SK-N-SH treated with all-trans-retinoic acid at 6 μM for 48 hours (cell line): ENCODE measurements at regions not wholly inside any gene's neighbourhood (a gene's known extent, or its start where the extent isn't known, plus 50 kb on each side); places are given as distances from the start of the nearest gene placed in this dataset.

Experiments
- ATAC-seq: fragments of 200-7000 bp; cut with Tn5 transposase; 3 replicates; pipeline ENCODE4 v1.9.1; 2020; ENCODE audit warnings: mild to moderate bottlenecking, moderate library complexity
- BACH2 ChIP-seq: fragments of 250-450 bp; sonication (Bioruptor Pico); IDR thresholded peaks from 2 replicates; pipeline ENCODE4 v1.9.0; 2021; ENCODE audit warnings: mild to moderate bottlenecking, borderline replicate concordance
- CREB5 ChIP-seq: fragments of 250-450 bp; sonication (Bioruptor Pico); IDR thresholded peaks from 2 replicates; pipeline ENCODE4 v1.5.1; 2020; ENCODE audit warnings: low read depth, mild to moderate bottlenecking, moderate library complexity
- CSDC2 ChIP-seq: fragments of 250-450 bp; sonication (Bioruptor Pico); IDR thresholded peaks from 2 replicates; pipeline ENCODE4 v1.5.0; 2020; ENCODE audit warnings: mild to moderate bottlenecking, moderate library complexity
- CSRNP3 ChIP-seq: fragments of 250-450 bp; sonication (Bioruptor Pico); IDR thresholded peaks from 2 replicates; pipeline ENCODE4 v1.5.1; 2021; ENCODE audit warnings: mild to moderate bottlenecking, moderate library complexity
- ESRRG ChIP-seq: fragments of 250-450 bp; sonication (Bioruptor Pico); IDR thresholded peaks from 2 replicates; pipeline ENCODE4 v1.6.1; 2021; ENCODE audit warnings: mild to moderate bottlenecking
- GLIS3 ChIP-seq: fragments of 250-450 bp; sonication (Bioruptor Pico); IDR thresholded peaks from 2 replicates; pipeline ENCODE4 v1.5.0; 2020; ENCODE audit warnings: mild to moderate bottlenecking, moderate library complexity
- OSR1 ChIP-seq: fragments of 250-450 bp; sonication (Bioruptor Pico); IDR thresholded peaks from 2 replicates; pipeline ENCODE4 v1.8.0; 2022; ENCODE audit warnings: moderate library complexity, mild to moderate bottlenecking, inconsistent platforms
- PATZ1 ChIP-seq: fragments of 250-450 bp; sonication (Bioruptor Pico); IDR thresholded peaks from 2 replicates; pipeline ENCODE4 v1.8.0; 2020; ENCODE audit warnings: mild to moderate bottlenecking, moderate library complexity, borderline replicate concordance
- POU6F1 ChIP-seq: fragments of 250-450 bp; sonication (Bioruptor Pico); IDR thresholded peaks from 2 replicates; pipeline ENCODE4 v1.8.0; 2021; ENCODE audit warnings: low read depth, mild to moderate bottlenecking, moderate library complexity, borderline replicate concordance
- PPARA ChIP-seq: fragments of 250-450 bp; sonication (Bioruptor Pico); IDR thresholded peaks from 2 replicates; pipeline ENCODE4 v1.5.0; 2020; ENCODE audit warnings: mild to moderate bottlenecking, borderline replicate concordance
- RARB ChIP-seq: fragments of 250-450 bp; sonication (Bioruptor Pico); IDR thresholded peaks from 2 replicates; pipeline ENCODE4 v1.8.0; 2021; ENCODE audit warnings: mild to moderate bottlenecking, moderate library complexity
- SNAI2 ChIP-seq: fragments of 250-450 bp; sonication (Bioruptor Pico); IDR thresholded peaks from 2 replicates; pipeline ENCODE4 v1.5.0; 2020; ENCODE audit warnings: mild to moderate bottlenecking, moderate library complexity
- TCF4 ChIP-seq: fragments of 250-450 bp; sonication (Bioruptor Pico); IDR thresholded peaks from 2 replicates; pipeline ENCODE4 v1.8.0; 2021; ENCODE audit warnings: mild to moderate bottlenecking, moderate library complexity, borderline replicate concordance
- TOX ChIP-seq: fragments of 250-450 bp; sonication (Bioruptor Pico); IDR thresholded peaks from 2 replicates; pipeline ENCODE4 v1.8.0; 2021; ENCODE audit warnings: mild to moderate bottlenecking, moderate library complexity, borderline replicate concordance
- TSHZ2 ChIP-seq: fragments of 250-450 bp; sonication (Bioruptor Pico); IDR thresholded peaks from 2 replicates; pipeline ENCODE4 v1.5.0; 2020; ENCODE audit warnings: mild to moderate bottlenecking, moderate library complexity
- ZFP3 ChIP-seq: fragments of 250-450 bp; sonication (Bioruptor Pico); IDR thresholded peaks from 2 replicates; pipeline ENCODE4 v1.5.0; 2020; ENCODE audit warnings: mild to moderate bottlenecking, moderate library complexity
- ZFP30 ChIP-seq: fragments of 450-650 bp; formaldehyde crosslinking; IDR thresholded peaks from 2 replicates; pipeline ENCODE4 v1.5.0; 2022; ENCODE audit warnings: mild to moderate bottlenecking, moderate library complexity
- ZNF565 ChIP-seq: fragments of 450-650 bp; formaldehyde crosslinking; conservative IDR thresholded peaks from 2 replicates; pipeline ENCODE4 v1.5.0; 2020; ENCODE audit warnings: low read depth, mild to moderate bottlenecking, moderate library complexity
- ZNF8 ChIP-seq: fragments of 450-650 bp; formaldehyde crosslinking; IDR thresholded peaks from 2 replicates; pipeline ENCODE4 v1.5.0; 2020; ENCODE audit warnings: mild to moderate bottlenecking, moderate library complexity

GRCh38 chr11:105206633-105207032 lies 67.1 kb upstream of the CARD18 start:
- TF ChIP-seq CSDC2 (CRISPR knock-in tag) (no peak), RARB (CRISPR knock-in tag) (no peak), CSRNP3 (CRISPR knock-in tag) (no peak), POU6F1 (CRISPR knock-in tag) (no peak), ZNF565 (CRISPR knock-in tag) (no peak), TOX (CRISPR knock-in tag) (no peak), ESRRG (CRISPR knock-in tag) (no peak), GLIS3 (CRISPR knock-in tag) (no peak)
- ATAC-seq: no peak

GRCh38 chr11:105204636-105205035 lies 65.1 kb upstream of the CARD18 start:
- ATAC-seq: no peak
- no peak for TF ChIP-seq TSHZ2
- TF ChIP-seq PATZ1: no peak
- TF ChIP-seq CSRNP3 (CRISPR knock-in tag): no peak
- TF ChIP-seq PPARA (CRISPR knock-in tag): no peak
- no peak for TF ChIP-seq TOX (CRISPR knock-in tag)
- TF ChIP-seq ZFP3 (CRISPR knock-in tag): no peak
- no peak for TF ChIP-seq ESRRG (CRISPR knock-in tag)
- no peak for TF ChIP-seq RARB (CRISPR knock-in tag)
- no peak for TF ChIP-seq TCF4 (CRISPR knock-in tag)
- no peak for TF ChIP-seq ZFP30 (CRISPR knock-in tag)
- no peak for TF ChIP-seq CREB5
- no peak for TF ChIP-seq CSDC2 (CRISPR knock-in tag)
- no peak for TF ChIP-seq POU6F1 (CRISPR knock-in tag)
- TF ChIP-seq OSR1: no peak
- TF ChIP-seq SNAI2 (CRISPR knock-in tag): no peak
- no peak for TF ChIP-seq ZNF565 (CRISPR knock-in tag)
- TF ChIP-seq ZNF8 (CRISPR knock-in tag): no peak
- TF ChIP-seq BACH2: no peak
- TF ChIP-seq, all 23 proteins: peak for 0
